WTC11 (cell line): ENCODE measurements at regions not wholly inside any gene's neighbourhood (a gene's known extent, or its start where the extent isn't known, plus 50 kb on each side); places are given as distances from the start of the nearest gene placed in this dataset.

Experiments used
- CTCF ChIP-seq: fragments of 200-600 bp; IDR thresholded peaks from 2 replicates; pipeline ENCODE4 v1.8.0; 2022; ENCODE audit warnings: antibody characterized with exemption
- IRF2 ChIP-seq: sonication (generic); formaldehyde crosslinking; IDR thresholded peaks from 2 replicates; pipeline ENCODE4 v1.8.0; 2022; ENCODE audit warnings: low read depth, missing genetic modification reagents, borderline replicate concordance
- RELA ChIP-seq: sonication (generic); formaldehyde crosslinking; IDR thresholded peaks from 2 replicates; pipeline ENCODE4 v1.8.1; 2022; ENCODE audit warnings: missing genetic modification reagents, mild to moderate bottlenecking, borderline replicate concordance
- ZNF423 ChIP-seq: fragments of 250-450 bp; sonication (Bioruptor Pico); IDR thresholded peaks from 2 replicates; pipeline ENCODE4 v2.1.2; 2022; ENCODE audit warnings: mild to moderate bottlenecking, moderate library complexity

- TF ChIP-seq CTCF (no peak), ZNF423 (CRISPR knock-in tag) (no peak), IRF2 (CRISPR knock-in tag) (no peak), RELA (CRISPR knock-in tag) (no peak)
Measured at GRCh38 chr6:21536280-21536766, 57.2 kb upstream of the SOX4 start.
